ENCODE measurements at regions not wholly inside any gene's neighbourhood (a gene's known extent, or its start where the extent isn't known, plus 50 kb on each side); places are given as distances from the start of the nearest gene placed in this dataset. TPM values are rescaled to one million over a fixed set of nuclear protein-coding genes. Genes with fewer than 3 reads are reported as not detected.

DNA sequence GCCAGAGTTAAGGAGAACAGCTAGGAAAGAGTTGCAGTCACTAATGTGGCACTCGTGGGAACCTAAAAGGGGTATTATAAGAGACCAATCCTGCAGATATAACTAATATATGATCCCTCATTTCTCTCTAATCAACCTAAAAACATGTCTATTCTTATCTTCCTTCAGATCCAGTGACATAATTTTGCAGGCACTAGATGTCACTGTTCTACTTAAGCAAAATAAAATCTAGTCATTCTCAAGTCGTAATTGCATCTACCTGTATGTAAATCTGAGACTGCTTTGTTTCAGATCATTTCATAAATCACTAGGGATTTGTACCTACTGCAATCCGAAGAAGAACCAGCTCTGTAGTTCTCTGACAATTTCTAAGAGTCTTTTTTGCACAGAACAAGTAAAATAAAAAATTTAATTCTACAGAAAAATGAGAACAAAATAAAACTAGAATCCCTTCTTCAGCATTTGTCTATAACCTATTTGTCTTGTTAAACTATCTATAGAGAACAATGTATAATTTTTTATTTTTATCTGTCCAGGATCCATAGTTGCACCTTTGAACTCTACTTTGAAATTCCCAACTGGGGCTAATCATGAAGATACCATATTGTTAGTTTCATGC is 56.5 kb upstream of the ERBB4 start:
- H3K79me2 ChIP-seq (ENCODE audit: low read length), result no peaks in the 10 kb centered on the region
- H2AFZ ChIP-seq (ENCODE audit: low read length), result peak overlapping the region; percentile 63
- intact Hi-C loops (cut with micrococcal nuclease), result loop anchor here (1.0 to 10.0 kb wide), 6 partner anchors 52 to 640 kb away; no protein-coding TSS in a partner anchor
- H3K36me3 ChIP-seq (ENCODE audit: low read depth, low read length), result no peaks in the 10 kb centered on the region
- CTCF ChIA-PET, result no interaction called here
- H3K27ac ChIP-seq (ENCODE audit: low read length), result no peak overlapping the region
- no peaks in the 10 kb centered on the region for H3F3A ChIP-seq (ENCODE audit: low read length, unreplicated experiment)
- no peaks in the 10 kb centered on the region for H3K27me3 ChIP-seq (ENCODE audit: low read length)
- H4K20me1 ChIP-seq (ENCODE audit: low read length), result no peaks in the 10 kb centered on the region
- ATAC-seq (peak; percentile 75), DNase-seq (peak; percentile 72)
- H3K9ac ChIP-seq (ENCODE audit: low read length), result no peak overlapping the region
- H3K4me1 ChIP-seq (ENCODE audit: insufficient read depth, low read length), result peaks cover 28% of the 10 kb centered on the region
- POLR2A ChIA-PET (ENCODE audit: unreplicated experiment), result interaction anchor here (0.9 kb wide), 1 partner anchor 430 kb away, joined by 7 read pairs; no protein-coding TSS in a partner anchor
- TF ChIP-seq, protein P1, sequence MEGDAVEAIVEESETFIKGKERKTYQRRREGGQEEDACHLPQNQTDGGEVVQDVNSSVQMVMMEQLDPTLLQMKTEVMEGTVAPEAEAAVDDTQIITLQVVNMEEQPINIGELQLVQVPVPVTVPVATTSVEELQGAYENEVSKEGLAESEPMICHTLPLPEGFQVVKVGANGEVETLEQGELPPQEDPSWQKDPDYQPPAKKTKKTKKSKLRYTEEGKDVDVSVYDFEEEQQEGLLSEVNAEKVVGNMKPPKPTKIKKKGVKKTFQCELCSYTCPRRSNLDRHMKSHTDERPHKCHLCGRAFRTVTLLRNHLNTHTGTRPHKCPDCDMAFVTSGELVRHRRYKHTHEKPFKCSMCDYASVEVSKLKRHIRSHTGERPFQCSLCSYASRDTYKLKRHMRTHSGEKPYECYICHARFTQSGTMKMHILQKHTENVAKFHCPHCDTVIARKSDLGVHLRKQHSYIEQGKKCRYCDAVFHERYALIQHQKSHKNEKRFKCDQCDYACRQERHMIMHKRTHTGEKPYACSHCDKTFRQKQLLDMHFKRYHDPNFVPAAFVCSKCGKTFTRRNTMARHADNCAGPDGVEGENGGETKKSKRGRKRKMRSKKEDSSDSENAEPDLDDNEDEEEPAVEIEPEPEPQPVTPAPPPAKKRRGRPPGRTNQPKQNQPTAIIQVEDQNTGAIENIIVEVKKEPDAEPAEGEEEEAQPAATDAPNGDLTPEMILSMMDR (conservative IDR thresholded peaks at IDR 0.05; ENCODE audit: low read depth, low read length), result peak; percentile 82
- no peak for TF ChIP-seq EZH2phosphoT487 (IDR thresholded peaks at IDR 0.05; ENCODE audit: borderline replicate concordance, low read length)
- no peaks in the 10 kb centered on the region for H3K9me3 ChIP-seq (ENCODE audit: low read length)
- H3K4me3 ChIP-seq (ENCODE audit: low read length), result no peak overlapping the region
- peak overlapping the region; percentile 31 for H3K4me2 ChIP-seq (ENCODE audit: low read length)
- H3K9me2 ChIP-seq (replicated peaks; ENCODE audit: low read length), result no peaks in the 10 kb centered on the region
- BruUV-seq (replicated peaks), result no TSS peak

DNA sequence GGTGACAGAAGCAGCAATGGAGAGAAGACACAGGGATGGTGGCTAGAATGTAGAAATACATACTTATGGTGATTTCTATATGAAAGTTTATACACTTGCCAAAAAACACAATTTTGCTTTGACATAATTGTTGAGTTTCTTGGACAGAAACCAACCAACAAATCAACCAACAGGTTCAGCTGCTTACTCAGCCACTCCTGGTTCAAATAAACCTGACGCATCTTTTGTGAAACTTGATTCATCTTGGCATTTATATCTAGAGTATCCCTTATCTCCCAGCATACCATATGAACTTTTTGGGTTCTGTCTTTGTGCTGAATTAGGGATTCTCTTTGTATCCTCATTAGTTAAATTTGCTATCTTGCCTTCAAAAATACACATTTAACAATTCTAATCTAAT is 54.1 kb upstream of the ERBB4 start:
- intact Hi-C loops (cut with micrococcal nuclease), result loop anchor here (10.0 kb wide), 1 partner anchor 642 kb away; no protein-coding TSS in a partner anchor

More for the DNA sequence above, 54.1 kb upstream of the ERBB4 start:
- CTCF ChIA-PET, result no interaction called here
- BruUV-seq (replicated peaks), result no TSS peak
- Histone ChIP-seq H3K4me3 (ENCODE audit: low read length) (no peak overlapping the region), H3K27me3 (ENCODE audit: low read length) (no peaks in the 10 kb centered on the region), H3K9me3 (ENCODE audit: low read length) (no peaks in the 10 kb centered on the region), H3K27ac (ENCODE audit: low read length) (no peak overlapping the region), H2AFZ (ENCODE audit: low read length) (no peak overlapping the region), H3K4me2 (ENCODE audit: low read length) (peak overlapping the region; percentile 31), H3F3A (ENCODE audit: low read length, unreplicated experiment) (no peaks in the 10 kb centered on the region), H4K20me1 (ENCODE audit: low read length) (no peaks in the 10 kb centered on the region), H3K9ac (ENCODE audit: low read length) (no peak overlapping the region), H3K36me3 (ENCODE audit: low read depth, low read length) (no peaks in the 10 kb centered on the region), H3K9me2 (replicated peaks; ENCODE audit: low read length) (no peaks in the 10 kb centered on the region), H3K79me2 (ENCODE audit: low read length) (no peaks in the 10 kb centered on the region), H3K4me1 (ENCODE audit: insufficient read depth, low read length) (peaks cover 24% of the 10 kb centered on the region)
- peak; percentile 81 for ATAC-seq
- POLR2A ChIA-PET (ENCODE audit: unreplicated experiment), result no interaction called here
- TF ChIP-seq, protein P1 (conservative IDR thresholded peaks at IDR 0.05; ENCODE audit: low read depth, low read length), result no peak
- TF ChIP-seq EZH2 (IDR thresholded peaks at IDR 0.05; ENCODE audit: low read length, unreplicated experiment) (no peak), EZH2phosphoT487 (IDR thresholded peaks at IDR 0.05; ENCODE audit: borderline replicate concordance, low read length) (no peak)
- DNase-seq, result peak; percentile 82

Small RNA genes in the stretch of these regions (microRNA-seq; reads per million reads assigned to microRNA genes)
- not detected for gene MIR4776-1 (ENCODE audit: unreplicated experiment)
- gene MIR4776-2 (ENCODE audit: unreplicated experiment), result not detected

Measured in PC-3 (cell line).